LNCaP clone FGC (cell line): ENCODE measurements at regions not wholly inside any gene's neighbourhood (a gene's known extent, or its start where the extent isn't known, plus 50 kb on each side); places are given as distances from the start of the nearest gene placed in this dataset.

Source experiments
- DNase-seq: peaks from one replicate; pipeline ENCODE4 v3.0.0-alpha.2; 2011; ENCODE audit warnings: low read depth
- H3K4me3 ChIP-seq: 2 replicates; pipeline ENCODE4 v1.5.1; 2011; ENCODE audit warnings: mild to moderate bottlenecking, low read depth, low read length, control low read depth
- TF ChIP-seq, protein P1 (sequence below): IDR thresholded peaks from 2 replicates; pipeline ENCODE4 v1.5.1; 2012; ENCODE audit warnings: mild to moderate bottlenecking; ENCODE audit not compliant: control insufficient read depth, insufficient read depth; ENCODE audit errors: extremely low read depth

GRCh38 chr6:165714907-165715306, 51.9 kb upstream of the PDE10A start:
- no peak for DNase-seq
- TF ChIP-seq, protein P1, sequence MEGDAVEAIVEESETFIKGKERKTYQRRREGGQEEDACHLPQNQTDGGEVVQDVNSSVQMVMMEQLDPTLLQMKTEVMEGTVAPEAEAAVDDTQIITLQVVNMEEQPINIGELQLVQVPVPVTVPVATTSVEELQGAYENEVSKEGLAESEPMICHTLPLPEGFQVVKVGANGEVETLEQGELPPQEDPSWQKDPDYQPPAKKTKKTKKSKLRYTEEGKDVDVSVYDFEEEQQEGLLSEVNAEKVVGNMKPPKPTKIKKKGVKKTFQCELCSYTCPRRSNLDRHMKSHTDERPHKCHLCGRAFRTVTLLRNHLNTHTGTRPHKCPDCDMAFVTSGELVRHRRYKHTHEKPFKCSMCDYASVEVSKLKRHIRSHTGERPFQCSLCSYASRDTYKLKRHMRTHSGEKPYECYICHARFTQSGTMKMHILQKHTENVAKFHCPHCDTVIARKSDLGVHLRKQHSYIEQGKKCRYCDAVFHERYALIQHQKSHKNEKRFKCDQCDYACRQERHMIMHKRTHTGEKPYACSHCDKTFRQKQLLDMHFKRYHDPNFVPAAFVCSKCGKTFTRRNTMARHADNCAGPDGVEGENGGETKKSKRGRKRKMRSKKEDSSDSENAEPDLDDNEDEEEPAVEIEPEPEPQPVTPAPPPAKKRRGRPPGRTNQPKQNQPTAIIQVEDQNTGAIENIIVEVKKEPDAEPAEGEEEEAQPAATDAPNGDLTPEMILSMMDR, result no peak
- no peak overlapping the region for H3K4me3 ChIP-seq

- TF ChIP-seq, protein P1, result no peak
- DNase-seq, result no peak
- H3K4me3 ChIP-seq, result no peak overlapping the region
Measured at GRCh38 chr6:165713845-165714466, 50.9 kb upstream of the PDE10A start.
